Vagina (tissue), 2 donors: ENCODE measurements at regions not wholly inside any gene's neighbourhood (a gene's known extent, or its start where the extent isn't known, plus 50 kb on each side); places are given as distances from the start of the nearest gene placed in this dataset.

Experiments used
- DNase-seq, 2 donors: peaks; one replicate each; pipeline ENCODE4 v3.0.0-alpha.2; 2017; ENCODE audit errors: extremely low spot score in 2 of 2
- H3K27ac ChIP-seq: fragments of 200-600 bp; sonication (generic); one replicate; pipeline ENCODE4 v1.5.1; 2019
- H3K27me3 ChIP-seq: fragments of 200-600 bp; sonication (generic); one replicate; pipeline ENCODE4 v1.5.1; 2019
- H3K36me3 ChIP-seq, 2 donors: fragments of 200-600 bp; sonication (generic); one replicate each; pipeline ENCODE4 v1.5.1; 2017 to 2019
- H3K4me1 ChIP-seq: fragments of 200-600 bp; sonication (generic); one replicate; pipeline ENCODE4 v1.5.1; 2019
- H3K4me3 ChIP-seq, 2 donors: fragments of 200-600 bp; sonication (generic); 1 replicate in 1 of 2; 2 replicates in 1 of 2; pipeline ENCODE4 v1.5.1; 2016 to 2019
- H3K9me3 ChIP-seq: fragments of 200-600 bp; sonication (generic); one replicate; pipeline ENCODE4 v1.5.1; 2019
- CTCF ChIP-seq, 3 experiments: fragments of 450-650 bp in 2 of 3; fragments of 200-600 bp in 1 of 3; sonication (generic) in 1 of 3; IDR thresholded peaks; one replicate each; pipeline ENCODE4 v1.5.1; 2017 to 2019; ENCODE audit warnings: antibody characterized with exemption in 3 of 3, mild to moderate bottlenecking in 2 of 3, moderate library complexity in 2 of 3
- POLR2A ChIP-seq, 2 donors: fragments of 450-650 bp; IDR thresholded peaks; one replicate each; pipeline ENCODE4 v1.6.1; 2017; ENCODE audit warnings: antibody characterized with exemption in 2 of 2, mild to moderate bottlenecking in 2 of 2, moderate library complexity in 2 of 2
- POLR2AphosphoS5 ChIP-seq, 2 donors: sonication (generic); formaldehyde crosslinking; IDR thresholded peaks; one replicate each; pipeline ENCODE4 v1.9.0; 2017; ENCODE audit warnings: antibody characterized with exemption in 2 of 2, mild to moderate bottlenecking in 2 of 2, low read depth in 1 of 2; ENCODE audit not compliant: insufficient read depth in 1 of 2
- intact Hi-C: fragments of 100-400 bp; cut with DNase I; formaldehyde crosslinking; loops from one replicate; pipeline ENCODE4 v1.15.1; 2023

DNA sequence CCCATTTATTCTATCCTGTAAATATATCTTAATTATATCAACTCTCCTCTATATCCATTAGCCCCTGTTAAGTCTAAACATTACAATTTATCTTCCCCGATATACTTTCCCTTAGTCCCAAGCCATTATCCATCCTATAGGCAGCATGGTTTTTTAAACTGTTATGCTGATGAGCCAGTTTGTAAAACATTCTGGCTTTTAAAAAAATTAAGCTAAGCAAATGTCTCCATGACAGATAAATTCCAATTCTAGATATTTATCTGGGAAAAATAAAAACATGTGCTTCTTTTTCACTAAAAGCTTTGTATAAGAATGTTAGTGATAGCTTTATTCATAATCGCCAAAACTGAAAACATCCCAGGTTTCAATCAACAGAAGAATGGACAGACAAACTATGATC lies 183.2 kb upstream of the GNAI1 start:
- intact Hi-C loops = no loop called here
- DNase-seq = no peak
- H3K9me3 ChIP-seq = no peaks in the 10 kb centered on the region
- H3K27me3 ChIP-seq = no peaks in the 10 kb centered on the region
- no peaks in the 10 kb centered on the region for H3K4me1 ChIP-seq
- no peak for TF ChIP-seq POLR2AphosphoS5 (IDR thresholded peaks at IDR 0.05; ENCODE audit: insufficient read depth in 1 of 2, low read depth in 1 of 2)
- no peak for TF ChIP-seq CTCF (IDR thresholded peaks at IDR 0.05)
- no peak for TF ChIP-seq POLR2A (IDR thresholded peaks at IDR 0.05)
- H3K4me3 ChIP-seq = no peak overlapping the region
- H3K36me3 ChIP-seq = no peaks in the 10 kb centered on the region
- no peak overlapping the region for H3K27ac ChIP-seq

GRCh38 chr7:79949778-79950177 lies 184.9 kb upstream of the GNAI1 start:
- Histone ChIP-seq H3K27me3 (no peaks in the 10 kb centered on the region), H3K4me1 (no peaks in the 10 kb centered on the region), H3K36me3 (no peaks in the 10 kb centered on the region), H3K27ac (no peak overlapping the region), H3K4me3 (no peak overlapping the region), H3K9me3 (no peaks in the 10 kb centered on the region)
- no peak for DNase-seq
- TF ChIP-seq POLR2AphosphoS5 (IDR thresholded peaks at IDR 0.05; ENCODE audit: insufficient read depth in 1 of 2, low read depth in 1 of 2) (no peak), CTCF (IDR thresholded peaks at IDR 0.05) (no peak), POLR2A (IDR thresholded peaks at IDR 0.05) (no peak)
- intact Hi-C loops = no loop called here

GRCh38 chr7:79936281-79936983 lies 198.2 kb upstream of the GNAI1 start:
- no peak for TF ChIP-seq POLR2AphosphoS5 (IDR thresholded peaks at IDR 0.05; ENCODE audit: insufficient read depth in 1 of 2, low read depth in 1 of 2)
- no peaks in the 10 kb centered on the region for H3K27me3 ChIP-seq
- no peak for DNase-seq
- no peaks in the 10 kb centered on the region for H3K36me3 ChIP-seq
- no peak overlapping the region for H3K27ac ChIP-seq
- H3K4me1 ChIP-seq = no peaks in the 10 kb centered on the region
- no peak overlapping the region for H3K4me3 ChIP-seq
- intact Hi-C loops = no loop called here
- H3K9me3 ChIP-seq = no peaks in the 10 kb centered on the region

- H3K27me3 ChIP-seq = no peaks in the 10 kb centered on the region
- H3K27ac ChIP-seq = no peak overlapping the region
- TF ChIP-seq CTCF (IDR thresholded peaks at IDR 0.05) = no peak
- TF ChIP-seq POLR2A (IDR thresholded peaks at IDR 0.05) = no peak
- no peak for TF ChIP-seq POLR2AphosphoS5 (IDR thresholded peaks at IDR 0.05; ENCODE audit: insufficient read depth in 1 of 2, low read depth in 1 of 2)
- H3K9me3 ChIP-seq = no peaks in the 10 kb centered on the region
- DNase-seq = no peak
- H3K4me1 ChIP-seq = no peaks in the 10 kb centered on the region
- no peak overlapping the region for H3K4me3 ChIP-seq
- no peaks in the 10 kb centered on the region for H3K36me3 ChIP-seq
- intact Hi-C loops = no loop called here
Measured at GRCh38 chr7:79934727-79935126, 199.9 kb upstream of the GNAI1 start.

- Histone ChIP-seq H3K27me3 (no peaks in the 10 kb centered on the region), H3K27ac (no peak overlapping the region), H3K36me3 (no peaks in the 10 kb centered on the region), H3K4me1 (no peaks in the 10 kb centered on the region), H3K9me3 (no peaks in the 10 kb centered on the region), H3K4me3 (no peak overlapping the region)
- DNase-seq = no peak
- TF ChIP-seq POLR2AphosphoS5 (IDR thresholded peaks at IDR 0.05; ENCODE audit: insufficient read depth in 1 of 2, low read depth in 1 of 2) (no peak), CTCF (IDR thresholded peaks at IDR 0.05) (no peak), POLR2A (IDR thresholded peaks at IDR 0.05) (no peak)
- intact Hi-C loops = no loop called here
Measured at GRCh38 chr7:79933144-79933543, 201.5 kb upstream of the GNAI1 start.
